ENCODE measurements at regions not wholly inside any gene's neighbourhood (a gene's known extent, or its start where the extent isn't known, plus 50 kb on each side); places are given as distances from the start of the nearest gene placed in this dataset.
A peak's percentile ranks its signal among the peaks of the same experiment; 100 is the strongest.
"Not testable (repeated sequence)": the region's sequence is repeated elsewhere in the genome, so short reads cannot be mapped to it uniquely, and the experiment has no call there.

GRCh38 chr4:66123190-66123589 is 452.9 kb upstream of the EPHA5 start:
- TF ChIP-seq POLR2AphosphoS5 (IDR thresholded peaks at IDR 0.05) (no peak), CTCF (IDR thresholded peaks at IDR 0.05) (no peak), POLR2A (IDR thresholded peaks at IDR 0.05) (no peak), EP300 (IDR thresholded peaks at IDR 0.05) (no peak)
- H3K27me3 ChIP-seq = no peaks in the 10 kb centered on the region
- no peaks in the 10 kb centered on the region for H3K36me3 ChIP-seq
- no peak overlapping the region for H3K4me3 ChIP-seq
- H3K9me3 ChIP-seq = no peaks in the 10 kb centered on the region
- no peak overlapping the region for H3K27ac ChIP-seq
- intact Hi-C loops (cut with DNase I; ENCODE audit: low total_unique reads) = no loop called here
- H3K4me1 ChIP-seq = no peaks in the 10 kb centered on the region
- DNase-seq = no peak

- H3K36me3 ChIP-seq; DNase-seq; H3K27ac ChIP-seq; H3K4me1 ChIP-seq; H3K9me3 ChIP-seq; H3K4me3 ChIP-seq; H3K27me3 ChIP-seq; intact Hi-C loops (cut with DNase I; ENCODE audit: low total_unique reads): not testable (repeated sequence)
These were observed 444.9 kb upstream of the EPHA5 start for GRCh38 chr4:66115231-66115630.

GRCh38 chr4:66108898-66109297 is 438.6 kb upstream of the EPHA5 start:
- no peak for TF ChIP-seq EP300 (IDR thresholded peaks at IDR 0.05)
- TF ChIP-seq POLR2AphosphoS5 (IDR thresholded peaks at IDR 0.05) = no peak
- intact Hi-C loops (cut with DNase I; ENCODE audit: low total_unique reads) = no loop called here

GRCh38 chr4:66097218-66097617 is 426.9 kb upstream of the EPHA5 start:
- WGBS, 5 donors = 31 to 62% (median 45%) methylated on average over 5 of the region's 5 CpGs
- TF ChIP-seq POLR2AphosphoS5 (IDR thresholded peaks at IDR 0.05) (peak in 1 of 3 donors; percentile 14), EP300 (IDR thresholded peaks at IDR 0.05) (no peak), CTCF (IDR thresholded peaks at IDR 0.05) (no peak), POLR2A (IDR thresholded peaks at IDR 0.05) (no peak)

More at GRCh38 chr4:66108898-66109297, 438.6 kb upstream of the EPHA5 start:
- no peaks in the 10 kb centered on the region for H3K9me3 ChIP-seq
- no peak for DNase-seq
- H3K27ac ChIP-seq = no peak overlapping the region
- no peaks in the 10 kb centered on the region for H3K27me3 ChIP-seq
- no peaks in the 10 kb centered on the region for H3K36me3 ChIP-seq
- no peak overlapping the region for H3K4me3 ChIP-seq
- no peaks in the 10 kb centered on the region for H3K4me1 ChIP-seq

GRCh38 chr4:66095065-66095464 is 424.8 kb upstream of the EPHA5 start:
- no peaks in the 10 kb centered on the region for H3K27me3 ChIP-seq
- H3K27ac ChIP-seq = no peak overlapping the region
- WGBS, 5 donors = 39 to 58% (median 47%) methylated on average over 2 of the region's 2 CpGs
- no peak for TF ChIP-seq POLR2AphosphoS5 (IDR thresholded peaks at IDR 0.05)
- no peak for TF ChIP-seq EP300 (IDR thresholded peaks at IDR 0.05)
- TF ChIP-seq CTCF (IDR thresholded peaks at IDR 0.05) = no peak
- no peak for TF ChIP-seq POLR2A (IDR thresholded peaks at IDR 0.05)
- H3K4me3 ChIP-seq = no peak overlapping the region
- no peaks in the 10 kb centered on the region for H3K36me3 ChIP-seq
- no peaks in the 10 kb centered on the region for H3K4me1 ChIP-seq
- intact Hi-C loops (cut with DNase I; ENCODE audit: low total_unique reads) = no loop called here
- no peak for DNase-seq
- peaks cover 0 to 6% (median 0%) of the 10 kb centered on the region in 4 donors for H3K9me3 ChIP-seq

More at GRCh38 chr4:66097218-66097617, 426.9 kb upstream of the EPHA5 start:
- Histone ChIP-seq H3K4me1 (no peaks in the 10 kb centered on the region), H3K27me3 (no peaks in the 10 kb centered on the region), H3K36me3 (no peaks in the 10 kb centered on the region), H3K27ac (no peak overlapping the region), H3K4me3 (no peak overlapping the region), H3K9me3 (peaks cover 0 to 8% (median 0%) of the 10 kb centered on the region in 4 donors)
- intact Hi-C loops (cut with DNase I; ENCODE audit: low total_unique reads) = no loop called here
- DNase-seq = peak in 1 of 2 donors; percentile 20
